ENCODE measurements at regions not wholly inside any gene's neighbourhood (a gene's known extent, or its start where the extent isn't known, plus 50 kb on each side); places are given as distances from the start of the nearest gene placed in this dataset.

DNA sequence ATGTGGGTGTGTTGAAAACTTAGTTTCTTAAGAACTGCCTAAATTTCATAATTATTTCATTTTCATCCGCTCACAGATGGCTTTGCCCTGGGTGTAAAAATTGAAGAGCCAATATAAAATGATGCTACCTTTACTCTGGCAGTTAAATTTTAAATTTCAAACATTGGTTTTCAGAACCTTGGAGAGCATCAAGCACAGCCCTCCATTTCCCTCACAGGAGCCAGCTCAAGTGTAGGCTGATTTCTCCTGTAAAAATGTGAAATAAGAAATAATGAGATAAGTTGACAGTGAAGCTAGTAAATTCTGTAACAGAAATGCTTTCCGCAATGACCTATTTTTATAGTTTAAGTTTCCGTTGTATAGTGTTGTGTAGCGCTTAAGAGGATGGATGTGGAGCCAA is 53.9 kb upstream of the AKT3 start:
- no peak for DNase-seq

DNA sequence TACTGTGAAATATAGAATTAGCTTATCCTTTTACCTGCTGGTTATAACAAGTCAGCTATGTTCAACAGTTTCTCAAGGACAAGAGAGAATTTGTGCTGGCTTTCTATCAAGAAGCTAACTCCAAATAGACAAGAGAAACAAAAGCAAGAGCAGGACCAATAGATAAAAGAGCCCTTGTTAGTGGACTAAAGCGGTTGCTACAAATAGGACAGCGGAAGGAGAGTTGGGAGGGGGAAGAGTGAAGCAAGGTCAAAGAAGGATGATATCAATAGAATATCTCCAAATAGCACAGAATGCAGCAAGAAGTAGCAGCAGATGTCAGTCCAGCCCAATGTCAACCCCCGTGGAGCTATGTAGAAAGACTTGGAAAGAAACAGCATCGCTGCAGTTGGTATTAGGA is 53.0 kb upstream of the AKT3 start:
- no peak for DNase-seq

- DNase-seq: no peak
These were observed 52.1 kb upstream of the AKT3 start for GRCh38 chr1:243902100-243902499.
